AG09319 (cell line): ENCODE measurements at regions not wholly inside any gene's neighbourhood (a gene's known extent, or its start where the extent isn't known, plus 50 kb on each side); places are given as distances from the start of the nearest gene placed in this dataset.

Experiments
- DNase-seq: peaks from one replicate; pipeline ENCODE4 v3.0.0-alpha.2; 2010; ENCODE audit warnings: low read depth; ENCODE audit errors: extremely low read depth
- TF ChIP-seq, protein P1 (sequence below): IDR thresholded peaks from 2 replicates; pipeline ENCODE4 v1.5.1; 2011; ENCODE audit warnings: low read depth, mild to moderate bottlenecking, inconsistent platforms, low read length, moderate library complexity

DNA sequence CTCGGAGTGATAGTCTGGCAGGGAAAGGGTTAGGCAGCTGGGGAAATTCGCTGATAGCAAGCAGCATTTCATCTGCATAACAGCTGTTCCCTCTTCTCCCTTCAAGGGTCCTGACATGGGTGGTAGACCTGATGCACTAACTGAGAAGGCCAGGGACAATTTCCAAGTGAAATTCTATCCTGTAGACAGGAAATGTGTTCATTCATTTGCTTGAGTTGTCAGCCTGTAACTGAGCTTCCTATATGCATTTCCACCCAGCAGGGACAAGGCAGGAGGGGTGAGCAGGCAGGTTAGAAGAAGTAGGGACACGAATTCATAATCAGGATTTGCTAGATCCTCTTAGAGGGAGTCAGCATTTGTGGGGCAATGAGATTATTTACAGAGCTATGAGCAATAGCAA lies 154.3 kb upstream of the NCAM1 start:
- no peak for DNase-seq
- TF ChIP-seq, protein P1, sequence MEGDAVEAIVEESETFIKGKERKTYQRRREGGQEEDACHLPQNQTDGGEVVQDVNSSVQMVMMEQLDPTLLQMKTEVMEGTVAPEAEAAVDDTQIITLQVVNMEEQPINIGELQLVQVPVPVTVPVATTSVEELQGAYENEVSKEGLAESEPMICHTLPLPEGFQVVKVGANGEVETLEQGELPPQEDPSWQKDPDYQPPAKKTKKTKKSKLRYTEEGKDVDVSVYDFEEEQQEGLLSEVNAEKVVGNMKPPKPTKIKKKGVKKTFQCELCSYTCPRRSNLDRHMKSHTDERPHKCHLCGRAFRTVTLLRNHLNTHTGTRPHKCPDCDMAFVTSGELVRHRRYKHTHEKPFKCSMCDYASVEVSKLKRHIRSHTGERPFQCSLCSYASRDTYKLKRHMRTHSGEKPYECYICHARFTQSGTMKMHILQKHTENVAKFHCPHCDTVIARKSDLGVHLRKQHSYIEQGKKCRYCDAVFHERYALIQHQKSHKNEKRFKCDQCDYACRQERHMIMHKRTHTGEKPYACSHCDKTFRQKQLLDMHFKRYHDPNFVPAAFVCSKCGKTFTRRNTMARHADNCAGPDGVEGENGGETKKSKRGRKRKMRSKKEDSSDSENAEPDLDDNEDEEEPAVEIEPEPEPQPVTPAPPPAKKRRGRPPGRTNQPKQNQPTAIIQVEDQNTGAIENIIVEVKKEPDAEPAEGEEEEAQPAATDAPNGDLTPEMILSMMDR, result no peak

DNA sequence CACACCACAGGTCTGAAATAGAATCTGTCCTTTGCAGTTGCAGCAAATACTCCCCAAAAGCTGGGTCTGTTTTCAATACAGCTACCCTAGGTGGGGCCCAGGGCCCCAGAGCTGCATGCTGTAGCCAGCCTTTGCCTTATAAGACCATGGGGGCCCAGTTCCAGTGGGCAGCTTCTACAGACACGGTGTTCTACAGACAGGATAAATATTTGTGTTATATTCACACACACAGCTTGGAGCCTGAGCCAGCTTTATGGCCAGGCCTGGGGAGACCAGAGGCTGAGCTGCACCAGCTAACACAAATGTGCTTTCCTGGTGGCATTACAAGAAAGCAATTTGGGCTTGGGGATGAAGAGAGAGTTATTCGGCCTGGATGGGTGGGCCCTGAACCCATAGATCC lies 151.8 kb upstream of the NCAM1 start:
- TF ChIP-seq, protein P1, result no peak
- no peak for DNase-seq

DNA sequence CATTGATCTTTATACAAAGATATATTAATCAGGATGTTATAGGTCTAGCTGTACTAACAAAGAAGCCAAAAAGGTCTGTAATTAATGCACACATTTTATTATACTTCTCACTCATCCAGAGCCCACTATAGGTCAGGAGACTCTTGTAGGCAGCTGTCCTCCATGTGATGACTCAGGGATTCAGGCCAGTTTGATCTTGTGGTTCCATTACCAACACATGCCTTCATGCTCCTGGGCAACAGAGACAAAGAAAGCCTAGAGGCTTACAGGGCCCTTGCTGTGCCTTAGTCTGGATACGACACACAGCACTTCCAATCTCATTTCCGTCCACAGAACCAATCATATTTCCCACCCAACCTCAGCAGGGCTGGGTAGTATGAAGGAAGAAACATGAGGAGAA lies 150.3 kb upstream of the NCAM1 start:
- TF ChIP-seq, protein P1, result no peak
- no peak for DNase-seq

DNA sequence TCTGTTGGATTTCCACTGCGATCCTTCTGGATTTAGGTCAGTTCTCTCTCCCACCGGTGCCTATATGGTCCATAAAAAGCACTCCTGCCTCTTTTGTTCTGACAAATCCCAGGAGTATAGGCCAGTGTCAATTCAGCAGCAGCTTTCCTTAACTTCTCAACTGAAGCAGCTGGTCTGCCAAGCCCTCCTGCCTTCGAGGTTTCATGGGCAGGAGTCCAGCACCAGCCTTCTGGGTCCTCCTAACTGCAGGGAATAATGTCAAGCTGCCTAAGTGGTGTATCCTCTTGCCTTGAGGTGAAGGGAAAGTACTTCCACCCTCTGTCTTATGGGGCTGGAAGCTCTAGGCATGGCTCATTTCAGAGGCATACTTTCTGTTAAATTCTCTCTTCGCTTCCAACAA lies 149.4 kb upstream of the NCAM1 start:
- DNase-seq, result no peak
- TF ChIP-seq, protein P1, result no peak

DNA sequence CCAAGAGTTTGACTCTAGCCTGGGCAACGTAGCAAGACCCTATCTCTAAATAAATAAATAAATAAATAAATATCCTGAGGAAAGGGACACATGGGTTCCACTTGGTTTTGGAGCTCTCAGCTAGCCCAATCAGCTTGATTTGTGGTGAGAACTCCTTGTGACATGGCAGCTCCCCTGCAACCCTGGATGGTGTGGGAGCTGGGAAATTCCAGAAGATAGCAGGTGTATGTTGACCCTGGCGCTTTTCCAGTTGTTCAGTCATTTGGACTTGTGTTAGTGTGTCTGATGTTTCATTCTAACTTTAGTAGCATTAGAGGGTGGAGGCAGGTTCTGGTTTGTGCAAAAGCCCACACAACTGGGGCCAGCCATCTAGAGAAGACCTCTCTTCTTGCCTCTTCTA lies 148.5 kb upstream of the NCAM1 start:
- TF ChIP-seq, protein P1, result no peak
- DNase-seq, result no peak

DNA sequence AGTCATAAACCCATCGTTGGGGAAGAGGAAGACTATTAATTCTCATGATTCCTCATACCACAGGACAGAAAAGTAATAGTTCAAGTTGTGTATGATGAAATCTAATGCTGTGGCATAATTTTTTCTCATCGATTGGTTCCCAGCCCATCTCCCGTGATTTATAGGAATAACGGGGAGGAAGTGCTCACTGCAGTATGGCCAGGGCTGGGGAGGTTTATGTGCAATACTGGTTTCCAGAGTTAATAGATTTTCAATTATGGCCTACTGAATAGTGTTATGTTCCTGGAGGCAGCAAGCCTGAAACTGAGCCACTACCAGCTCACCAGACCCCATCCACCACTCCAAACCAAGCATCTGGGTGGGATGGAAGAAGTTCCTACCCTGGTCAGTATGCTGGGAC lies 147.1 kb upstream of the NCAM1 start:
- TF ChIP-seq, protein P1, result no peak
- DNase-seq, result no peak

DNA sequence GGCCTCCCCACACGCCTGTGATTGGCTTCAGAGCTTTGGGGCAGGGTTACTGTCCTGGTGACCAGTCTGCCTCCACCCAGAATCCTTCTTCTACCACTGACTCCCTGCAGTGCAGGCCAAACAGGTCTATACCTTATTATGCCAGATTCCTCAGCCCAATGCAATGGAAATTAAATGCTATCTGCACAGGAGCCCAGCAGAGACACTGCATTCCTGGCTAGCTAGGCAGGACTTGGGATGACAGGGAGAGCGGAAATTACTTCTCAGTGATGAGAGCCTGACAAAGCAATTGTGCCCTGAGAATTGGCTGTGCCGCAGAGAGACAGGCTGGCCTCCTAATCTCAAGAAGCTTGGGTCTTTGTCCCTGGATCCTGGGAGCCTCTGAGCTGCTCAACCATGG lies 143.8 kb upstream of the NCAM1 start:
- DNase-seq, result no peak
- TF ChIP-seq, protein P1, result no peak
